GM08714 (cell line): ENCODE measurements at regions not wholly inside any gene's neighbourhood (a gene's known extent, or its start where the extent isn't known, plus 50 kb on each side); places are given as distances from the start of the nearest gene placed in this dataset.

Source experiments
- H3K4me3 ChIP-seq: fragments of 200-500 bp; sonication (Bioruptor generic); 2 replicates; pipeline ENCODE4 v1.5.1; 2014; ENCODE audit warnings: mild to moderate bottlenecking, low read length, inconsistent platforms
- ZNF274 ChIP-seq: IDR thresholded peaks from 2 replicates; pipeline ENCODE4 v1.6.1; 2012; ENCODE audit warnings: mild to moderate bottlenecking, low read depth, low read length

DNA sequence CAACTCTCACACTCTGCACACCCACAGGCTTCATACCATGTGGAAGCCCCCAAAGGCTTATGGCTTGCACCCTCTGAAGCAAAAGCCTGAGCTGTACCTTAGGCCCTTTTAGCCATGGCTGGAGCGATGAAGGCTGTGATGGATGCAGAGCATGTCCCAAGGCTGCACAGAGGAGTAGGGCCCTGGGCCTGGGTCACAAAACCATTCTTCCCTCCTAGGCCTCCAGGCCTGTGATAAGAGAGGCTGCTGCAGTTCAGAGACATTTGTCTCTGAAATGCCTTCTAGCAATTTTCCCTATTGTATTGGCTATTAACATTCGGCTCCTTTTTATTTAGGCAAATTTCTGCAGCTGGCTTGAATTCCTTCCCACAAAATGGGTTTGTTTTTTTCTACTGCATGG is 1707.7 kb downstream of the MRPL39 start:
- H3K4me3 ChIP-seq: no peak overlapping the region
- no peak for TF ChIP-seq ZNF274

DNA sequence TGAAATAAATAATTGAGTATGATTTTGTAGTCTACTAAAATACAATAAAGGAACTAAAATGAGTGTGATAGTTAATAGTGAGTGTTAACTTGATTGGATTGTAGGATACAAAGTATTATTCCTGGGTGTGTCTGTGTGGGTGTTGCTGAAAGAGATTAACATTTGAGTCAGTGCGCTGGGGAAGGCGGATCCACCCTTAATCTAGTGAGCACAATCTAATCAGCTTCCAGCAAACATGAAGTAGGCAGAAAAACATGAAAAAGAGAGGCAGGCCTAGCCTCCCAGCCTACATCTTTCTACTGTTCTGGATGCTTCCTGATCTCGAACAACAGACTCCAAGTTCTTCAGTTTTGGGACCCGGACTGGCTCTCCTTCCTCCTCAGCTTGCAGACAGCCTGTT is 1716.6 kb downstream of the MRPL39 start:
- no peak overlapping the region for H3K4me3 ChIP-seq
- TF ChIP-seq ZNF274: no peak

DNA sequence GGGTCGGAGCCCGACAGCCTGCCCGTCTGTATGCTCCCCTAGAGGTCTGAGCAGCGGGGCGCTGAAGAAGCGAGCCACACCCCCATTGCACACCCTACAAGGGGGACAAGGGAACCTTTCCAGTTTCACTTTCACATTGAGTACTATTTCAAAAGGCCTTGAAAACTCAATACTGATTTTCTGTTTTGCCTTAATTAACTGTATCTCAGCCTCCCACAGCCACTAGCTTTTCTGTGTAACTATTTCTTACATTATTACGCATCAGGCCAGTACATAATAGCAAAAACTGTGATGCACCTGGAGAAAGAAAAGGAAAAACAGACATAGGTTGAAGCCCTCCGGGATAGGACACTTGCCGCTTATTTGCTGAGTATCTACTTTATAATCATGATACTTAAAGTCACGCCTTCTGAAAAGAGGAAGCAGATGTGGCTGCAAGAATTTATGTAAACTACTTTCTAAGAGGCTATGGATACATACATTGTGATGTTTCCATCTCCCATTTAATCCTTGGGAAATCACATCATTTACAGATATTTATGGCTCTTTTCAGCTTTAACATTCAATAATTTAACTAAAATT is 1719.5 kb downstream of the MRPL39 start:
- TF ChIP-seq ZNF274: no peak
- no peak overlapping the region for H3K4me3 ChIP-seq

DNA sequence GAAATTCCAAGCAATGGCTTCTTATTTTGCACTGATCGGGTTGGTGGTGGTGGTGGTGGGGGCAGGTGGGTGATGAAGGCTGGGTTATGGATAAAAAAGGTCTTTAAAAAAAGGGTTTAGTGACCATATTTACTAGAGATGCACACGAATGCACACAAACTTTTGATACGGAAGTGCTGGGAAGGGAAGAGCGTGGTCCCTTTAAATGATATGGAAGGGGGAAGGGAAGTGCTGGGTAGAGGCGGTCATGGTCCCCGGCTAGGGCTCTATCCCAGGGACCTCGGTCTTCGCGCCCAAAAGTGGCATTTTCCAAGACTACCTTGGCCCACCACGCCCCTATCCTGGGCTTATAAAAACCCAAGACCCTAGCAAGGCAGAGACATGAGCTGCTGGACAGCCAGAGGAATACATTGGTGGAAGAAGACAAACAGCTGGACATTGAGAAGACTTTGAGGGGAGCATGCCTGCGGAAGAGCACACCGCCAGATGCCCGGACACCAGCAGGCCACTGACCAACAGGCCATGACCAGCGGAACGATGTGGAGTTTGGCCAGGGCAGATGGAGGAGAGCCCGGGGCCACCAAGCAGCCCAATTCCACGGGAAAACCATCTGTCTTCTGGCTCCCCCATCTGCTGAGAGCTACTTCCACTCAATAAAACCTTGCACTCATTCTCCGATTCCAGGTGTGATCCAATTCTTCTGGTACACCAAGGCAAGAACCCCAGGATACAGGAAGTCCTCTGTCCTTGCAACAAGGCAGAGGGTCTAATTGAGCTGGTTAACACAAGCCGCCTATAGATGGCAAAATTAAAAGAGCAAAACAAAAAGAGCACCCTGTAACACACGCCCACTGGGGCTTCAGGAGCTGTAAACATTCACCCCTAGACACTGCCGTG is 1720.2 kb downstream of the MRPL39 start:
- TF ChIP-seq ZNF274: no peak
- no peak overlapping the region for H3K4me3 ChIP-seq

DNA sequence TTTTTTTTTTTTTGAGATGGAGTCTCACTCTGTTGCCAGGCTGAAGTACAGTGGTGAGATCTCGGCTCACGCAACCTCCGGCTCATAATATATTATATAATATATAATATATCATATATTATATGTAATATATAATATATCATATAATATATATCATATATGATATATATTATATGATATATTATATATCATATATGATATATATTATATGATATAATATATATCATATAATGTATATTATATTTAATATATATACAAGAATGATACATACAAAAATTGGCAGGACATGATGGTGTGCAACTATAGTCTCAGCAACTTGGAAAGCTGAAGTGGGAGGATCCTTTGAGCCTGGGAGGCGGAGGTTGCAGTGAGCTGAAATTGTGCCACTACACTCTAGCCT is 1725.5 kb downstream of the MRPL39 start:
- H3K4me3 ChIP-seq: no peak overlapping the region
- no peak for TF ChIP-seq ZNF274

DNA sequence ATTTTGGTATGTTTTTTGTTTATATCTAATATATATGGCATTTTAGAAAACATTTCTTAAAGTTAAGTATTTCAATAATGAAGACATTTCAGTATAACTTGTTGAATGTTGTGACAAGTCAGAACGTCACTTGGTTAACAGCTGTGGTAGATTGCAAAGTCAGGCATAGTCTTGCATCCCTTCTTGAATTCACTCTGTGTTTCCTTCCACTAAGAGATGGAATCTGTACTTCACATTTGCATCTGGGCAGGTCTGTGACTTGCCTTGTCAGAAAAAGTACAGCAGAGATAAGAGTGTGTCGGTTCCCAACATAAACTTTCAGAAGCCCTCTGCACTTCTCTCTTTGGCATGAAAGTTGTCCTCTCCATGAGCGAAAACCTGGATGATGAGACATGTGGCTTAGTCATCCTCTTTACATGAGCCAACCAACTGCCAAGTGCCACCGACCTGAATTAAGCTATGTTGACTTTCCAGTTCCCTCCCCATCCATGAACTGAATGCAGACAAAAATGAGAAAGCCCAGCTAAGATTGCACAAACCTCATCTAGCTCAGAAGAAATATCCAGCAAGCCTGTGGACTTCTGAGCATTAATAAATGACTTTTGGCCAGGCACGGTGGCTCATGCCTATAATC is 1730.2 kb downstream of the MRPL39 start:
- TF ChIP-seq ZNF274: no peak

DNA sequence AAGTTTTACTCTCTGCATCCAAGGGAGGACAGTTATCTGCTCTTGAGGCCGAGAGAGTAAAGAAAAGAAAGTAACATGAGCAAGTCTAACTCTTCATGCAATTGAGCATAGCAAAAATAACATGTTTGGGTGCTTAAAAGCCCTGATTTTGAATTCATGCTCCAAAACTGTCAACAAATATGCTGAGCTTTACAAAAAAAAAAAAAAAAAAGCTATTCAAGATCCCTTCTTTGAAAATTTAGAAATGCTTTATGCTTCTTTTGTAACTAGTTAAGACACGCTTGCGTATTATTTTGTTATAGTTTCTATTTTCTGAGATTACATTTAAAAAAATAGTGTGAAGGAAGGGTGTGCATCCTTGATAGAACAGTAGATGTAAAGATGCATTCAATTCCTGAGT is 1733.0 kb downstream of the MRPL39 start:
- H3K4me3 ChIP-seq: no peak overlapping the region
- no peak for TF ChIP-seq ZNF274

More for the DNA sequence above, 1730.2 kb downstream of the MRPL39 start:
- no peak overlapping the region for H3K4me3 ChIP-seq

DNA sequence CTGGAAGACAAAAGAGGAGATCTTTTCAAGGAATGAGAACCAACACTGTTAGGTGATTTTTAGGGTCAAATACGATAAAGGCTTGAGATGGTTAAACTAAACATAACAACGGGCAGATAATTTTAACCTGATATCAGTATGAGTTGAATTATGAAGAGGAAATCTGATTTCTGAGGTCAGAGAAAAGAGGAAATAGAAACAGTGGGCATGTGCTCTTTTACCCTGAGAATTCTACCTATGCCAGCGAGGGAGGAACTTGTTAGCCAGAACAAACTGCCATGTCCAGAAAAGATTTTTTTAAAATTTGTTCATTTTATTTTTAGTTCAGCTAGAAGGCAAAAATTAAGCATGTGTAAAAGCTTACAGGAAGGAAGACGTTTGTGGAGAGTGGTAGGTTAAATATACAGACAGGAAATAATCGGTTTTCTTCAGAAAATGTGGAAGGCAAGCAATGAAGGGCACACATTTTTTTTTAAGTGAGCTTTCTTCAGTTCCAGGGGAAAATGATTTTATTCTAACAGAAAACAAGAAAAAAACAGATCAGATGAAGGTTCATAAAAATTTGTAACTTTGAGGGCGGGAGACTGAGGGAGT is 1745.3 kb downstream of the MRPL39 start:
- TF ChIP-seq ZNF274: no peak
- H3K4me3 ChIP-seq: no peak overlapping the region

DNA sequence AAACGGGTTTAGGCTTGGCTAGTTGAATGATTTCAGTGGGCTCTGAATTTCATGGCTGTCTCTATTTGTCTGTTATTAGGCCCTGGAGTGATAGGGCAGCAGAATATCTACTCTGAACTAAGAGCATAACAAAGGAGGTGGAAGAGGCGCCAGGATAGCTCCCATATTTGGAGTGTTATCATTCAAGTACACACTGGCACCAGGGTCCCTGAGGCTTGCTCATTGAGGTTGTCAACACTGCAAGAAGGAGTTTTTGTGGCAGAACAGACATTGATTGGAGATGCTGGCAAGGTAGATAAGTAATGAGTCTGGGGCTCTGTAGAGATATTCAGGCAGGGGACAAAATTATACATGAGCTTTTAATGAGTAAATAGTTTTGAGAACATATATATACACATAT is 1748.4 kb downstream of the MRPL39 start:
- H3K4me3 ChIP-seq: no peak overlapping the region
- no peak for TF ChIP-seq ZNF274

DNA sequence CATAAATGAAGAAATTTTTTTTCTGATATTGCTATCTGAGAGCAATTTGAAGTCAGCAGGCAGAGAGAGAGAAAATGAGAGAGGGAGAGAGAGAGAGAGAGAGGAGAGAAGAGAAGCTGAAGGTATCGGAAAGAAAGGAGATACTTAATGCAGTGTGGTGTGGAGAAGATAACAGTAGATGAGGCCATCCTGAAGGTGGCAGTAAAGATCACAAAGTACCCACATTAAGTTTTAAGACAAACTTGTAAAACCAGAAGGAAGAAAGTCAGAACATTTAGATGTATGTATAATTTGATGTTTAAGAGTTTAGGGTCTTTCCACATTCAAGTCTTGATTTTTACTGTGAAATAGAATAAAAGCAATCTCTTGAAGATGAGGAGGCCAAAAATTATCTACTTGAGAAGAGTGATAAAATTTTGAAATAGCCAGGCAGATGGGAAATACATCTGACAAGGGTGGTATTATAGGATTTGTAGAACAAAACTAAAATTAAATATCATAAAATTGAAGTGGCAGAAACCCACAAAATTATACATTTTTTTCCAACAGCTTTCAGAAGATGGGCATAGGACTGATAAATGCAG is 1753.4 kb downstream of the MRPL39 start:
- H3K4me3 ChIP-seq: no peak overlapping the region
- no peak for TF ChIP-seq ZNF274

DNA sequence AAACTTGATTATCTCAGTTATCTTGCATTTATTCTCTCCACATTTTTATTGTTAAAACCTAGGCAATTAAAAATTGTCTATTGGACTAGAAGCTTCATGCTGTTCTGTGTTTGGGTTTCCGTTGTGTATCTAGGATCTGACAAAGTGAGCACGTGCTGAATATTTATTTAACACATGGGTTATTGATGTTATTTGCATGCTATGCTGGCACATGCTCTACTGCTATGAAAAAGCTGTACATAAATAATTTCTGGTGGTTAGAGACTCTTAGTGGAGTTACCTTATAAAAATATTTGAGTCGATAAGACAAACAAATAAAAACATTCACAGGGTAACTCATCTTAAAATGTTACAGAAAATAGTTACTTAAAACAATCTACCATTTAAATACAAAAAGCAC is 1769.7 kb downstream of the MRPL39 start:
- H3K4me3 ChIP-seq: no peak overlapping the region
- TF ChIP-seq ZNF274: no peak

DNA sequence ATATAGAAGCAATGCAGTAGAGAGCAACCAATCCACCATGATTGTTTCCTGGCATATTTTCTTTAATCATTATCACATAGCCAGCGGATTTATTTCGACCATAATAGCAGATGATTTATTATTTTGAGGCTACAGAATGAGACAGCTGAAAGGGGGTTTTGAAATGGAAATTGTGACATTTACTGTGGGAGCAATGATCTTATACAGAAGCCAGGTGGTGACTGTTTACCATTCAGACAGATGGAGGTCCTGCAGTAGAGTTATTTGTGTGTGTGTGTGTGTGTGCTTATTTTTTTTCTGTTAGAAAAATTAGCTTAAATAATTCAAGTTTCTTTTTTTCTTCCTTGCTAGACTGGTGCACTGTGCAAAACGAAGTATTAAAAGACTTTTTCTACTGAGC is 1784.5 kb downstream of the MRPL39 start:
- no peak for TF ChIP-seq ZNF274

DNA sequence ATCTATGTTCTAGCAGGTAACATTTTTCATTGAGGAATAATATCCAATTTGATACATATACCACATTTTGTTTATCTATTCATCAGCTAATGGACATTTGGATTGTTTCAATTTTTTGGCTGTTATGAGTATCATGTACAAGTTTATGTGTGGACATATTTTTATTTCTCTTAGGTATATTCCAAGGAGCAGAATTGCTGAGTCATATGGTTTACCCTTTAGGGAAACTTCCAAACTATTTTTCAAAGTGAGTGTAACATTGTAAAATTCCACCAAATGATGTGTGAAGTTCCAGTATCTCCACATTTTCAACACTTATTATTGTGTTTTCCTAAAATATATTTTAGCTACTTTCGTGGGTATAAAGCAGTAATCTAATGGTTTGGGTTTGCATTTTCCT is 1789.9 kb downstream of the MRPL39 start:
- no peak for TF ChIP-seq ZNF274
- no peak overlapping the region for H3K4me3 ChIP-seq

More for the DNA sequence above, 1784.5 kb downstream of the MRPL39 start:
- H3K4me3 ChIP-seq: no peak overlapping the region

DNA sequence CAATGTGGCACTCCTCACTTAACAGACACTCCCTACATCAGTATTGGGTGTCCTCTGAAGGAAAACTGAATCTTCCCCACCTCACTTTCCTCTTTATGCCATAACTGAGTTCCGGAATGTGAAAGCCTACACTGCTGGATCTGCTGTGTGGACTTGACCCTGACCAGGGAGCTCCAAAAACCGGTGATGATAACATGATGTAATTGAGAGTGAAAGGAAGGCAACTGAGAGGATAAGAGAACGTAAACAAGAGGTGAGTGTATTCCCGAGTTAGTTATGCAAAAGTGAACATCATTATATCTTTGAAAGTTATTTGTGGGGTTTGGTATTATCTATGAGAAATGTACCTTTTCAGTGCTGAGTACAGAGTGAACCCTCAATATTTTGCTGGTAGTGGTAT is 1794.8 kb downstream of the MRPL39 start:
- H3K4me3 ChIP-seq: no peak overlapping the region
- no peak for TF ChIP-seq ZNF274
